MCF 10A (cell line): ENCODE measurements at regions not wholly inside any gene's neighbourhood (a gene's known extent, or its start where the extent isn't known, plus 50 kb on each side); places are given as distances from the start of the nearest gene placed in this dataset.

Source experiments
- BruUV-seq: library from RNA; stranded (reverse); fragments of 400-500 nt; replicated peaks from 2 replicates; lab custom pipeline; 2021; lab: Mats Ljungman, UMichigan
- CTCF ChIA-PET: fragments of 300-600 bp; sonication (Branson Sonifier 250); formaldehyde crosslinking; extraction: SDS; loops from one replicate; lab custom pipeline; 2021; ENCODE audit warnings: antibody characterized with exemption, inconsistent platforms; lab: Yijun Ruan, JAX
- POLR2A ChIA-PET: fragments of 300-600, 350-650 bp; sonication (Branson Sonifier 250); formaldehyde crosslinking; extraction: SDS; loops from one replicate; lab custom pipeline; 2020; ENCODE audit warnings: antibody characterized with exemption, inconsistent platforms; lab: Yijun Ruan, JAX
- DNase-seq: peaks from one replicate; pipeline ENCODE4 v3.0.0-alpha.2; 2018; ENCODE audit not compliant: unreplicated experiment
- H3K27ac Mint-ChIP-seq: one replicate; pipeline ENCODE4 v1.8.0; 2022; ENCODE audit warnings: mild to moderate bottlenecking, low read depth, mixed read lengths; ENCODE audit not compliant: unreplicated experiment
- H3K27me3 Mint-ChIP-seq: one replicate; pipeline ENCODE4 v1.8.0; 2022; ENCODE audit warnings: mixed read lengths; ENCODE audit not compliant: insufficient read depth, unreplicated experiment
- H3K36me3 Mint-ChIP-seq: one replicate; pipeline ENCODE4 v1.8.0; 2022; ENCODE audit warnings: mild to moderate bottlenecking, moderate library complexity, mixed read lengths; ENCODE audit not compliant: insufficient read depth, unreplicated experiment
- H3K4me1 Mint-ChIP-seq: one replicate; pipeline ENCODE4 v1.8.0; 2022; ENCODE audit warnings: mixed read lengths; ENCODE audit not compliant: insufficient read depth, unreplicated experiment
- H3K4me3 Mint-ChIP-seq: one replicate; pipeline ENCODE4 v1.8.0; 2022; ENCODE audit warnings: mild to moderate bottlenecking, moderate library complexity, mixed read lengths; ENCODE audit not compliant: unreplicated experiment
- H3K9me3 Mint-ChIP-seq: one replicate; pipeline ENCODE4 v1.8.0; 2022; ENCODE audit warnings: mixed read lengths; ENCODE audit not compliant: unreplicated experiment
- intact Hi-C: fragments of 100-400 bp; cut with micrococcal nuclease; formaldehyde crosslinking; loops from 2 replicates; pipeline ENCODE4 v1.14.1; 2022
- TF ChIP-seq, protein P1 (sequence below): fragments of 200-600 bp; IDR thresholded peaks from one replicate; pipeline ENCODE4 v1.8.0; 2022; ENCODE audit warnings: antibody characterized with exemption, mild to moderate bottlenecking; ENCODE audit not compliant: unreplicated experiment

DNA sequence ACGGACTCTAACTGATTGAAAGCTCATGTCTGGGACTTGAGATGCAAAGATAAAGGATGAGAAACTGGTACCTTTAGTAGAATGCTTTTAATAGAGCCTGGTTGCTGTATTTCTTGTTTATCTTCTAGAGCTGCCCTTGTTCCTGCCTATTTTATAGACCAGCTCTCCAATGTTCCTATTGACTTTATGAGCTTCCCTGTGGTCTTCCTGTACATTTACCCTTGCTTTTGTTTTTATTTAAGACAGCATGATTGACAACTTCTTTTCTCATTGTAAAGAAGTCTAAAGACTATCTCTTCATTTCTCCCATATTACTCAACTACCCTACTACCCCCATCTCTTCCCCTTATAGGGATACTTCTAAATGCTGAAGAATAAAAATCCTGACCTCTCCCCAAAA lies 174.7 kb downstream of the UGT8 start:
- H3K36me3 Mint-ChIP-seq: no peaks in the 10 kb centered on the region
- intact Hi-C loops: no loop called here
- no TSS peak for BruUV-seq
- H3K4me3 Mint-ChIP-seq: no peak overlapping the region
- DNase-seq: no peak
- peaks cover 11% of the 10 kb centered on the region for H3K27me3 Mint-ChIP-seq
- TF ChIP-seq, protein P1, sequence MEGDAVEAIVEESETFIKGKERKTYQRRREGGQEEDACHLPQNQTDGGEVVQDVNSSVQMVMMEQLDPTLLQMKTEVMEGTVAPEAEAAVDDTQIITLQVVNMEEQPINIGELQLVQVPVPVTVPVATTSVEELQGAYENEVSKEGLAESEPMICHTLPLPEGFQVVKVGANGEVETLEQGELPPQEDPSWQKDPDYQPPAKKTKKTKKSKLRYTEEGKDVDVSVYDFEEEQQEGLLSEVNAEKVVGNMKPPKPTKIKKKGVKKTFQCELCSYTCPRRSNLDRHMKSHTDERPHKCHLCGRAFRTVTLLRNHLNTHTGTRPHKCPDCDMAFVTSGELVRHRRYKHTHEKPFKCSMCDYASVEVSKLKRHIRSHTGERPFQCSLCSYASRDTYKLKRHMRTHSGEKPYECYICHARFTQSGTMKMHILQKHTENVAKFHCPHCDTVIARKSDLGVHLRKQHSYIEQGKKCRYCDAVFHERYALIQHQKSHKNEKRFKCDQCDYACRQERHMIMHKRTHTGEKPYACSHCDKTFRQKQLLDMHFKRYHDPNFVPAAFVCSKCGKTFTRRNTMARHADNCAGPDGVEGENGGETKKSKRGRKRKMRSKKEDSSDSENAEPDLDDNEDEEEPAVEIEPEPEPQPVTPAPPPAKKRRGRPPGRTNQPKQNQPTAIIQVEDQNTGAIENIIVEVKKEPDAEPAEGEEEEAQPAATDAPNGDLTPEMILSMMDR: no peak
- ChIA-PET CTCF (interaction anchor here (0.7 to 0.8 kb wide), 2 partner anchors 18 to 29 kb away, joined by 3 to 5 read pairs; no protein-coding TSS in a partner anchor), POLR2A (no interaction called here)
- no peak overlapping the region for H3K27ac Mint-ChIP-seq
- H3K9me3 Mint-ChIP-seq: no peaks in the 10 kb centered on the region
- no peaks in the 10 kb centered on the region for H3K4me1 Mint-ChIP-seq
